ENCODE measurements at regions not wholly inside any gene's neighbourhood (a gene's known extent, or its start where the extent isn't known, plus 50 kb on each side); places are given as distances from the start of the nearest gene placed in this dataset.

GRCh38 chr4:29121586-29121985 lies 1598.6 kb upstream of the PCDH7 start:
- Mint-ChIP-seq H3K9me3 (ENCODE audit: unreplicated experiment) (no peaks in the 10 kb centered on the region), H3K27ac (ENCODE audit: unreplicated experiment) (no peak overlapping the region), H3K4me3 (ENCODE audit: unreplicated experiment) (no peak overlapping the region), H3K4me1 (ENCODE audit: low read depth, unreplicated experiment) (peaks cover 8% of the 10 kb centered on the region), H3K36me3 (ENCODE audit: unreplicated experiment) (no peaks in the 10 kb centered on the region), H3K27me3 (ENCODE audit: unreplicated experiment) (no peaks in the 10 kb centered on the region)
- no peak for TF ChIP-seq CTCF (IDR thresholded peaks at IDR 0.05; ENCODE audit: partially characterized antibody, unreplicated experiment)
- no peak for DNase-seq

- no peak overlapping the region for H3K4me3 Mint-ChIP-seq (ENCODE audit: unreplicated experiment)
- DNase-seq: no peak
- no peaks in the 10 kb centered on the region for H3K9me3 Mint-ChIP-seq (ENCODE audit: unreplicated experiment)
- no peaks in the 10 kb centered on the region for H3K36me3 Mint-ChIP-seq (ENCODE audit: unreplicated experiment)
- H3K4me1 Mint-ChIP-seq (ENCODE audit: low read depth, unreplicated experiment): peaks cover 20% of the 10 kb centered on the region
- no peaks in the 10 kb centered on the region for H3K27me3 Mint-ChIP-seq (ENCODE audit: unreplicated experiment)
- TF ChIP-seq CTCF (IDR thresholded peaks at IDR 0.05; ENCODE audit: partially characterized antibody, unreplicated experiment): no peak
- H3K27ac Mint-ChIP-seq (ENCODE audit: unreplicated experiment): no peak overlapping the region
Measured at GRCh38 chr4:29128810-29129209, 1591.4 kb upstream of the PCDH7 start.

- Mint-ChIP-seq H3K27ac (ENCODE audit: unreplicated experiment) (no peak overlapping the region), H3K9me3 (ENCODE audit: unreplicated experiment) (no peaks in the 10 kb centered on the region), H3K27me3 (ENCODE audit: unreplicated experiment) (peaks cover 1% of the 10 kb centered on the region), H3K36me3 (ENCODE audit: unreplicated experiment) (no peaks in the 10 kb centered on the region), H3K4me1 (ENCODE audit: low read depth, unreplicated experiment) (peaks cover 15% of the 10 kb centered on the region), H3K4me3 (ENCODE audit: unreplicated experiment) (peak overlapping the region; percentile 4)
- DNase-seq: no peak
- no peak for TF ChIP-seq CTCF (IDR thresholded peaks at IDR 0.05; ENCODE audit: partially characterized antibody, unreplicated experiment)
Measured at GRCh38 chr4:29131304-29131703, 1588.9 kb upstream of the PCDH7 start.

- DNase-seq: no peak
- Mint-ChIP-seq H3K36me3 (ENCODE audit: unreplicated experiment) (no peaks in the 10 kb centered on the region), H3K9me3 (ENCODE audit: unreplicated experiment) (no peaks in the 10 kb centered on the region)
Measured at GRCh38 chr4:29142708-29143107, 1577.5 kb upstream of the PCDH7 start.

GRCh38 chr4:29151584-29151983 lies 1568.6 kb upstream of the PCDH7 start:
- H3K27me3 Mint-ChIP-seq (ENCODE audit: unreplicated experiment): no peaks in the 10 kb centered on the region

More at GRCh38 chr4:29142708-29143107, 1577.5 kb upstream of the PCDH7 start:
- H3K4me1 Mint-ChIP-seq (ENCODE audit: low read depth, unreplicated experiment): no peaks in the 10 kb centered on the region
- TF ChIP-seq CTCF (IDR thresholded peaks at IDR 0.05; ENCODE audit: partially characterized antibody, unreplicated experiment): no peak
- H3K27ac Mint-ChIP-seq (ENCODE audit: unreplicated experiment): no peak overlapping the region
- no peak overlapping the region for H3K4me3 Mint-ChIP-seq (ENCODE audit: unreplicated experiment)
- H3K27me3 Mint-ChIP-seq (ENCODE audit: unreplicated experiment): no peaks in the 10 kb centered on the region

More at GRCh38 chr4:29151584-29151983, 1568.6 kb upstream of the PCDH7 start:
- no peak for TF ChIP-seq CTCF (IDR thresholded peaks at IDR 0.05; ENCODE audit: partially characterized antibody, unreplicated experiment)
- Mint-ChIP-seq H3K4me3 (ENCODE audit: unreplicated experiment) (no peak overlapping the region), H3K27ac (ENCODE audit: unreplicated experiment) (no peak overlapping the region), H3K9me3 (ENCODE audit: unreplicated experiment) (no peaks in the 10 kb centered on the region), H3K36me3 (ENCODE audit: unreplicated experiment) (no peaks in the 10 kb centered on the region), H3K4me1 (ENCODE audit: low read depth, unreplicated experiment) (no peaks in the 10 kb centered on the region)
- DNase-seq: no peak

Measured in glutamatergic neuron (in vitro differentiated cells).